ENCODE measurements at regions not wholly inside any gene's neighbourhood (a gene's known extent, or its start where the extent isn't known, plus 50 kb on each side); places are given as distances from the start of the nearest gene placed in this dataset.

- Histone ChIP-seq H3K4me1 (ENCODE audit: control insufficient read depth in 5 of 5, insufficient read depth in 5 of 5, low read length in 5 of 5) (peaks cover 3 to 19% (median 12%) of the 10 kb centered on the region in 5 donors), H3K9me3 (ENCODE audit: control insufficient read depth in 5 of 5, low read length in 5 of 5) (no peaks in the 10 kb centered on the region), H3K9ac (ENCODE audit: low read length in 5 of 5) (no peak overlapping the region), H3K4me3 (ENCODE audit: low read depth in 1 of 5, low read length in 5 of 5) (no peak overlapping the region), H3K27ac (ENCODE audit: low read depth, low read length) (no peak overlapping the region), H3K36me3 (ENCODE audit: control insufficient read depth in 5 of 5, insufficient read depth in 5 of 5, low read length in 5 of 5) (no peaks in the 10 kb centered on the region), H3K27me3 (ENCODE audit: control insufficient read depth in 5 of 5, insufficient read depth in 4 of 5, low read length in 5 of 5) (no peaks in the 10 kb centered on the region)
Measured at GRCh38 chr2:19671916-19672315, 229.9 kb downstream of the TTC32 start.

GRCh38 chr2:19671311-19671710 is 230.5 kb downstream of the TTC32 start:
- Histone ChIP-seq H3K9ac (ENCODE audit: low read length in 5 of 5) (no peak overlapping the region), H3K4me1 (ENCODE audit: control insufficient read depth in 5 of 5, insufficient read depth in 5 of 5, low read length in 5 of 5) (peaks cover 3 to 19% (median 12%) of the 10 kb centered on the region in 5 donors), H3K27me3 (ENCODE audit: control insufficient read depth in 5 of 5, insufficient read depth in 4 of 5, low read length in 5 of 5) (no peaks in the 10 kb centered on the region), H3K36me3 (ENCODE audit: control insufficient read depth in 5 of 5, insufficient read depth in 5 of 5, low read length in 5 of 5) (no peaks in the 10 kb centered on the region), H3K4me3 (ENCODE audit: low read depth in 1 of 5, low read length in 5 of 5) (no peak overlapping the region), H3K27ac (ENCODE audit: low read depth, low read length) (no peak overlapping the region), H3K9me3 (ENCODE audit: control insufficient read depth in 5 of 5, low read length in 5 of 5) (no peaks in the 10 kb centered on the region)

GRCh38 chr2:19670303-19670702 is 231.5 kb downstream of the TTC32 start:
- no peaks in the 10 kb centered on the region for H3K27me3 ChIP-seq (ENCODE audit: control insufficient read depth in 5 of 5, insufficient read depth in 4 of 5, low read length in 5 of 5)
- H3K27ac ChIP-seq (ENCODE audit: low read depth, low read length) = no peak overlapping the region
- H3K4me3 ChIP-seq (ENCODE audit: low read depth in 1 of 5, low read length in 5 of 5) = no peak overlapping the region
- no peaks in the 10 kb centered on the region for H3K36me3 ChIP-seq (ENCODE audit: control insufficient read depth in 5 of 5, insufficient read depth in 5 of 5, low read length in 5 of 5)
- H3K4me1 ChIP-seq (ENCODE audit: control insufficient read depth in 5 of 5, insufficient read depth in 5 of 5, low read length in 5 of 5) = peaks cover 3 to 17% (median 12%) of the 10 kb centered on the region in 5 donors
- no peaks in the 10 kb centered on the region for H3K9me3 ChIP-seq (ENCODE audit: control insufficient read depth in 5 of 5, low read length in 5 of 5)
- no peak overlapping the region for H3K9ac ChIP-seq (ENCODE audit: low read length in 5 of 5)

- H3K27me3 ChIP-seq (ENCODE audit: control insufficient read depth in 5 of 5, insufficient read depth in 4 of 5, low read length in 5 of 5) = no peaks in the 10 kb centered on the region
- no peak overlapping the region for H3K4me3 ChIP-seq (ENCODE audit: low read depth in 1 of 5, low read length in 5 of 5)
- peaks cover 3 to 14% (median 12%) of the 10 kb centered on the region in 5 donors for H3K4me1 ChIP-seq (ENCODE audit: control insufficient read depth in 5 of 5, insufficient read depth in 5 of 5, low read length in 5 of 5)
- H3K9ac ChIP-seq (ENCODE audit: low read length in 5 of 5) = no peak overlapping the region
- no peaks in the 10 kb centered on the region for H3K36me3 ChIP-seq (ENCODE audit: control insufficient read depth in 5 of 5, insufficient read depth in 5 of 5, low read length in 5 of 5)
- no peaks in the 10 kb centered on the region for H3K9me3 ChIP-seq (ENCODE audit: control insufficient read depth in 5 of 5, low read length in 5 of 5)
- no peak overlapping the region for H3K27ac ChIP-seq (ENCODE audit: low read depth, low read length)
Measured at GRCh38 chr2:19669559-19669958, 232.2 kb downstream of the TTC32 start.

- Histone ChIP-seq H3K4me1 (ENCODE audit: control insufficient read depth in 5 of 5, insufficient read depth in 5 of 5, low read length in 5 of 5) (peaks cover 3 to 14% (median 12%) of the 10 kb centered on the region in 5 donors), H3K4me3 (ENCODE audit: low read depth in 1 of 5, low read length in 5 of 5) (no peak overlapping the region), H3K9me3 (ENCODE audit: control insufficient read depth in 5 of 5, low read length in 5 of 5) (no peaks in the 10 kb centered on the region), H3K36me3 (ENCODE audit: control insufficient read depth in 5 of 5, insufficient read depth in 5 of 5, low read length in 5 of 5) (no peaks in the 10 kb centered on the region), H3K27me3 (ENCODE audit: control insufficient read depth in 5 of 5, insufficient read depth in 4 of 5, low read length in 5 of 5) (no peaks in the 10 kb centered on the region), H3K27ac (ENCODE audit: low read depth, low read length) (no peak overlapping the region), H3K9ac (ENCODE audit: low read length in 5 of 5) (no peak overlapping the region)
Measured at GRCh38 chr2:19669126-19669525, 232.7 kb downstream of the TTC32 start.

GRCh38 chr2:19667536-19667949 is 234.2 kb downstream of the TTC32 start:
- Histone ChIP-seq H3K4me1 (ENCODE audit: control insufficient read depth in 5 of 5, insufficient read depth in 5 of 5, low read length in 5 of 5) (peaks cover 0 to 4% (median 0%) of the 10 kb centered on the region in 5 donors), H3K36me3 (ENCODE audit: control insufficient read depth in 5 of 5, insufficient read depth in 5 of 5, low read length in 5 of 5) (no peaks in the 10 kb centered on the region), H3K9me3 (ENCODE audit: control insufficient read depth in 5 of 5, low read length in 5 of 5) (no peaks in the 10 kb centered on the region), H3K27ac (ENCODE audit: low read depth, low read length) (no peak overlapping the region), H3K4me3 (ENCODE audit: low read depth in 1 of 5, low read length in 5 of 5) (no peak overlapping the region), H3K9ac (ENCODE audit: low read length in 5 of 5) (no peak overlapping the region), H3K27me3 (ENCODE audit: control insufficient read depth in 5 of 5, insufficient read depth in 4 of 5, low read length in 5 of 5) (no peaks in the 10 kb centered on the region)

- H3K36me3 ChIP-seq (ENCODE audit: control insufficient read depth in 5 of 5, insufficient read depth in 5 of 5, low read length in 5 of 5) = no peaks in the 10 kb centered on the region
- no peak overlapping the region for H3K27ac ChIP-seq (ENCODE audit: low read depth, low read length)
- H3K9me3 ChIP-seq (ENCODE audit: control insufficient read depth in 5 of 5, low read length in 5 of 5) = no peaks in the 10 kb centered on the region
- H3K27me3 ChIP-seq (ENCODE audit: control insufficient read depth in 5 of 5, insufficient read depth in 4 of 5, low read length in 5 of 5) = no peaks in the 10 kb centered on the region
- peaks cover 0 to 4% (median 0%) of the 10 kb centered on the region in 5 donors for H3K4me1 ChIP-seq (ENCODE audit: control insufficient read depth in 5 of 5, insufficient read depth in 5 of 5, low read length in 5 of 5)
- H3K4me3 ChIP-seq (ENCODE audit: low read depth in 1 of 5, low read length in 5 of 5) = no peak overlapping the region
- H3K9ac ChIP-seq (ENCODE audit: low read length in 5 of 5) = no peak overlapping the region
Measured at GRCh38 chr2:19667085-19667484, 234.7 kb downstream of the TTC32 start.

GRCh38 chr2:19664646-19665045 is 237.1 kb downstream of the TTC32 start:
- Histone ChIP-seq H3K27ac (ENCODE audit: low read depth, low read length) (no peak overlapping the region), H3K4me1 (ENCODE audit: control insufficient read depth in 5 of 5, insufficient read depth in 5 of 5, low read length in 5 of 5) (peaks cover 0 to 4% (median 0%) of the 10 kb centered on the region in 5 donors), H3K4me3 (ENCODE audit: low read depth in 1 of 5, low read length in 5 of 5) (no peak overlapping the region), H3K9me3 (ENCODE audit: control insufficient read depth in 5 of 5, low read length in 5 of 5) (no peaks in the 10 kb centered on the region), H3K27me3 (ENCODE audit: control insufficient read depth in 5 of 5, insufficient read depth in 4 of 5, low read length in 5 of 5) (no peaks in the 10 kb centered on the region), H3K36me3 (ENCODE audit: control insufficient read depth in 5 of 5, insufficient read depth in 5 of 5, low read length in 5 of 5) (no peaks in the 10 kb centered on the region), H3K9ac (ENCODE audit: low read length in 5 of 5) (no peak overlapping the region)

- no peaks in the 10 kb centered on the region for H3K27me3 ChIP-seq (ENCODE audit: control insufficient read depth in 5 of 5, insufficient read depth in 4 of 5, low read length in 5 of 5)
- H3K4me3 ChIP-seq (ENCODE audit: low read depth in 1 of 5, low read length in 5 of 5) = no peak overlapping the region
- no peaks in the 10 kb centered on the region for H3K36me3 ChIP-seq (ENCODE audit: control insufficient read depth in 5 of 5, insufficient read depth in 5 of 5, low read length in 5 of 5)
- H3K27ac ChIP-seq (ENCODE audit: low read depth, low read length) = no peak overlapping the region
- no peaks in the 10 kb centered on the region for H3K4me1 ChIP-seq (ENCODE audit: control insufficient read depth in 5 of 5, insufficient read depth in 5 of 5, low read length in 5 of 5)
- H3K9ac ChIP-seq (ENCODE audit: low read length in 5 of 5) = no peak overlapping the region
- H3K9me3 ChIP-seq (ENCODE audit: control insufficient read depth in 5 of 5, low read length in 5 of 5) = no peaks in the 10 kb centered on the region
Measured at GRCh38 chr2:19659024-19659792, 242.6 kb downstream of the TTC32 start.

- Histone ChIP-seq H3K4me1 (ENCODE audit: control insufficient read depth in 5 of 5, insufficient read depth in 5 of 5, low read length in 5 of 5) (no peaks in the 10 kb centered on the region), H3K36me3 (ENCODE audit: control insufficient read depth in 5 of 5, insufficient read depth in 5 of 5, low read length in 5 of 5) (no peaks in the 10 kb centered on the region), H3K27me3 (ENCODE audit: control insufficient read depth in 5 of 5, insufficient read depth in 4 of 5, low read length in 5 of 5) (no peaks in the 10 kb centered on the region), H3K9me3 (ENCODE audit: control insufficient read depth in 5 of 5, low read length in 5 of 5) (no peaks in the 10 kb centered on the region), H3K4me3 (ENCODE audit: low read depth in 1 of 5, low read length in 5 of 5) (no peak overlapping the region), H3K27ac (ENCODE audit: low read depth, low read length) (no peak overlapping the region), H3K9ac (ENCODE audit: low read length in 5 of 5) (no peak overlapping the region)
Measured at GRCh38 chr2:19656011-19656410, 245.8 kb downstream of the TTC32 start.
